Naive thymus-derived CD4-positive, alpha-beta T cell (primary cell): ENCODE measurements at regions not wholly inside any gene's neighbourhood (a gene's known extent, or its start where the extent isn't known, plus 50 kb on each side); places are given as distances from the start of the nearest gene placed in this dataset.

Experiments used
- ATAC-seq: fragments of 150-1000 bp; cut with Tn5 transposase; 2 replicates; pipeline ENCODE4 v1.10.0; 2021; ENCODE audit warnings: mild to moderate bottlenecking, moderate library complexity
- CTCF ChIA-PET: fragments of 350-600 bp; sonication (Branson Sonifier 250); formaldehyde crosslinking; loops from one replicate; lab custom pipeline; 2021; ENCODE audit warnings: antibody characterized with exemption; lab: Charles Lee
- POLR2A ChIA-PET: fragments of 350-600 bp; sonication (Branson Sonifier 250); formaldehyde crosslinking; loops from one replicate; lab custom pipeline; 2021; ENCODE audit warnings: antibody characterized with exemption, inconsistent platforms; lab: Charles Lee
- DNase-seq, 9 donors: peaks; one replicate each; pipeline versions ENCODE4 v3.0.0 to v3.0.0-alpha.2; 2020 to 2022; ENCODE audit warnings: mixed read lengths in 1 of 9
- H3K27ac ChIP-seq: one replicate; pipeline ENCODE4 v1.7.0; 2013; ENCODE audit warnings: mild to moderate bottlenecking, low read depth, low read length, moderate library complexity
- H3K27me3 ChIP-seq, 2 donors: one replicate each; pipeline ENCODE4 v1.7.0; 2013; ENCODE audit warnings: low read length in 2 of 2, mild to moderate bottlenecking in 2 of 2, moderate library complexity in 2 of 2; ENCODE audit not compliant: control insufficient read depth in 2 of 2, insufficient read depth in 2 of 2
- H3K36me3 ChIP-seq, 3 experiments: 1 replicate in 2 of 3; 2 replicates in 1 of 3; pipeline ENCODE4 v1.7.0; 2013; ENCODE audit warnings: low read length in 3 of 3, mild to moderate bottlenecking in 3 of 3, moderate library complexity in 1 of 3; ENCODE audit not compliant: insufficient read depth in 3 of 3, control insufficient read depth in 2 of 3
- H3K4me1 ChIP-seq, 2 donors: one replicate each; pipeline ENCODE4 v1.7.0; 2013; ENCODE audit warnings: low read length in 2 of 2, mild to moderate bottlenecking in 2 of 2, moderate library complexity in 1 of 2; ENCODE audit not compliant: control insufficient read depth in 2 of 2, insufficient read depth in 2 of 2
- H3K4me3 ChIP-seq: 2 replicates; pipeline ENCODE4 v1.7.0; 2013; ENCODE audit warnings: mild to moderate bottlenecking, low read length
- H3K9me3 ChIP-seq, 3 experiments: 1 replicate in 2 of 3; 2 replicates in 1 of 3; pipeline ENCODE4 v1.7.0; 2013; ENCODE audit warnings: low read length in 3 of 3; ENCODE audit not compliant: control insufficient read depth in 2 of 3
- H3K27ac Mint-ChIP-seq, 9 donors: one replicate each; pipeline ENCODE4 v1.8.0; 2020 to 2022; ENCODE audit warnings: mixed read lengths in 9 of 9, mild to moderate bottlenecking in 8 of 9, moderate library complexity in 5 of 9, inconsistent platforms in 2 of 9
- H3K27me3 Mint-ChIP-seq, 5 donors: one replicate each; pipeline ENCODE4 v1.8.0; 2021 to 2022; ENCODE audit warnings: mixed read lengths in 5 of 5, mild to moderate bottlenecking in 1 of 5
- H3K36me3 Mint-ChIP-seq, 5 donors: one replicate each; pipeline ENCODE4 v1.8.0; 2020 to 2022; ENCODE audit warnings: mixed read lengths in 5 of 5, mild to moderate bottlenecking in 3 of 5, inconsistent platforms in 1 of 5
- H3K4me1 Mint-ChIP-seq, 7 donors: one replicate each; pipeline ENCODE4 v1.8.0; 2020 to 2022; ENCODE audit warnings: mixed read lengths in 7 of 7, mild to moderate bottlenecking in 3 of 7, inconsistent platforms in 1 of 7
- H3K4me3 Mint-ChIP-seq, 10 donors: one replicate each; pipeline ENCODE4 v1.8.0; 2020 to 2022; ENCODE audit warnings: mild to moderate bottlenecking in 10 of 10, mixed read lengths in 10 of 10, moderate library complexity in 6 of 10, inconsistent platforms in 2 of 10
- H3K9me3 Mint-ChIP-seq, 11 donors: one replicate each; pipeline ENCODE4 v1.8.0; 2020 to 2022; ENCODE audit warnings: mixed read lengths in 11 of 11, mild to moderate bottlenecking in 4 of 11, inconsistent platforms in 1 of 11, moderate library complexity in 1 of 11
- intact Hi-C, 2 donors: fragments of 100-400 bp; cut with micrococcal nuclease; formaldehyde crosslinking; loops; one replicate each; pipeline ENCODE4 v1.15.1; 2023

DNA sequence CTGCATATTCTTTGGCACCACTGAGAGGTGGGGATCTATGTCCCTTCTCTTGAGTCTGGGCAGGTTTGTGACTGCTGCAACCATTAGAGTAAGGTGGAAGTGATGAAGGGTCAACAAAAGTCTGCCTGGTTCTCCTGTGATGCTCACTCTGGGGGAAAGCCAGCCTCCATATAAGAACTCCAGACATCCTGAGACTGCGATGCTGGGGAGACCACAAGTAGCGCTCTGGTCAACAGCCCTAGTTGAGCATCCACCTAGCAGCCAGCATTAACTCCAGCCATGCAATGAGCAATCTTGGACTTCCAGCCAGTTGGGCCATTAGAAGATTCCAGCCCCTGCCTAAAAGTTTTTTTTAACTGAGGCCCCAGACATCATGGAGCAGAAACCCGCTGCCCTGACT is 62.8 kb downstream of the SCN11A start:
- no peak overlapping the region for H3K27ac ChIP-seq
- ChIA-PET POLR2A (no interaction called here), CTCF (interaction anchor here (0.8 kb wide), 1 partner anchor 11 kb away, joined by 3 read pairs; no protein-coding TSS in a partner anchor)
- Mint-ChIP-seq H3K4me3 (no peak overlapping the region), H3K9me3 (peaks cover 0 to 2% (median 0%) of the 10 kb centered on the region in 11 donors), H3K27me3 (peaks cover 0 to 19% (median 15%) of the 10 kb centered on the region in 5 donors), H3K36me3 (no peaks in the 10 kb centered on the region), H3K4me1 (no peaks in the 10 kb centered on the region), H3K27ac (no peak overlapping the region)
- H3K4me3 ChIP-seq: no peak overlapping the region
- no peaks in the 10 kb centered on the region for H3K36me3 ChIP-seq
- no peaks in the 10 kb centered on the region for H3K9me3 ChIP-seq
- H3K4me1 ChIP-seq: no peaks in the 10 kb centered on the region
- intact Hi-C loops: no loop called here
- H3K27me3 ChIP-seq: no peaks in the 10 kb centered on the region
- DNase-seq: no peak
- ATAC-seq: no peak

- H3K27me3 ChIP-seq: no peaks in the 10 kb centered on the region
- DNase-seq: no peak
- Mint-ChIP-seq H3K27me3 (peaks cover 0 to 13% (median 9%) of the 10 kb centered on the region in 5 donors), H3K4me3 (no peak overlapping the region), H3K36me3 (no peaks in the 10 kb centered on the region), H3K27ac (no peak overlapping the region), H3K4me1 (no peaks in the 10 kb centered on the region), H3K9me3 (peaks cover 0 to 2% (median 0%) of the 10 kb centered on the region in 11 donors)
- ATAC-seq: no peak
- no peak overlapping the region for H3K27ac ChIP-seq
- H3K4me1 ChIP-seq: no peaks in the 10 kb centered on the region
- intact Hi-C loops: no loop called here
- POLR2A ChIA-PET: no interaction called here
- H3K9me3 ChIP-seq: no peaks in the 10 kb centered on the region
- CTCF ChIA-PET: interaction anchor here (0.9 kb wide), 1 partner anchor 15 kb away, joined by 4 read pairs; no protein-coding TSS in a partner anchor
- no peak overlapping the region for H3K4me3 ChIP-seq
- no peaks in the 10 kb centered on the region for H3K36me3 ChIP-seq
Observed at GRCh38 chr3:38987456-38987855, 64.3 kb downstream of the SCN11A start.

GRCh38 chr3:38986901-38987300 is 64.8 kb downstream of the SCN11A start:
- DNase-seq: no peak
- H3K27ac Mint-ChIP-seq: no peak overlapping the region
- CTCF ChIA-PET: interaction anchor here (0.6 to 0.9 kb wide), 2 partner anchors 15 to 506 kb away, joined by 3 to 4 read pairs; no protein-coding TSS in a partner anchor

DNA sequence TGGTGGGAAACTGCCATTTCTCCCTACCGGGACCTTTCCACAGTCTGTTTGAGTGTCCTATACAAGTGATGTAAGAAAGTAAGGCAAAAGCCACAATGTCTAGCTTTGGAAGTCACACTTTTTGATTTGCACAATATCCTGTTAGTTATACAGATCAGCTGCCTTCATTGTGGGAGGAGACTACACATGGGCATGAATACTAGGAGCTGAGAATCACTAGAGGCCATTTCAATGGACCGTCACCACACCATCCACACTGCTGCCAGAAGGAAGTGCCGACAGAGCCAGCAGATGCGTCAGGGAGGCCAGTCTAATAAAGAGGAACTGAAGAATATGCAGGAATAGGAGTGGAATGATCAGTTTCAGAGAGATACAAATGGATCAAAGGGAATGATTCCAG is 65.8 kb downstream of the SCN11A start:
- no peaks in the 10 kb centered on the region for H3K4me1 ChIP-seq
- H3K9me3 ChIP-seq: no peaks in the 10 kb centered on the region
- POLR2A ChIA-PET: no interaction called here
- ATAC-seq (peak; percentile 34), DNase-seq (no peak)
- H3K4me3 Mint-ChIP-seq: no peak overlapping the region
- peaks cover 0 to 2% (median 0%) of the 10 kb centered on the region in 11 donors for H3K9me3 Mint-ChIP-seq
- H3K36me3 Mint-ChIP-seq: no peaks in the 10 kb centered on the region
- no peak overlapping the region for H3K4me3 ChIP-seq
- CTCF ChIA-PET: interaction anchor here (0.6 kb wide), 1 partner anchor 505 kb away, joined by 3 read pairs; no protein-coding TSS in a partner anchor
- H3K27ac ChIP-seq: no peak overlapping the region
- H3K4me1 Mint-ChIP-seq: no peaks in the 10 kb centered on the region
- peaks cover 0 to 18% (median 6%) of the 10 kb centered on the region in 5 donors for H3K27me3 Mint-ChIP-seq
- no peaks in the 10 kb centered on the region for H3K36me3 ChIP-seq
- H3K27ac Mint-ChIP-seq: no peak overlapping the region
- intact Hi-C loops: no loop called here
- H3K27me3 ChIP-seq: no peaks in the 10 kb centered on the region

More at GRCh38 chr3:38986901-38987300, 64.8 kb downstream of the SCN11A start:
- Mint-ChIP-seq H3K4me1 (no peaks in the 10 kb centered on the region), H3K27me3 (peaks cover 0 to 14% (median 6%) of the 10 kb centered on the region in 5 donors), H3K4me3 (no peak overlapping the region), H3K36me3 (no peaks in the 10 kb centered on the region), H3K9me3 (peaks cover 0 to 2% (median 0%) of the 10 kb centered on the region in 11 donors)
- Histone ChIP-seq H3K27ac (no peak overlapping the region), H3K27me3 (no peaks in the 10 kb centered on the region), H3K9me3 (no peaks in the 10 kb centered on the region), H3K36me3 (no peaks in the 10 kb centered on the region), H3K4me1 (no peaks in the 10 kb centered on the region), H3K4me3 (no peak overlapping the region)
- intact Hi-C loops: no loop called here
- no peak for ATAC-seq
- POLR2A ChIA-PET: no interaction called here

DNA sequence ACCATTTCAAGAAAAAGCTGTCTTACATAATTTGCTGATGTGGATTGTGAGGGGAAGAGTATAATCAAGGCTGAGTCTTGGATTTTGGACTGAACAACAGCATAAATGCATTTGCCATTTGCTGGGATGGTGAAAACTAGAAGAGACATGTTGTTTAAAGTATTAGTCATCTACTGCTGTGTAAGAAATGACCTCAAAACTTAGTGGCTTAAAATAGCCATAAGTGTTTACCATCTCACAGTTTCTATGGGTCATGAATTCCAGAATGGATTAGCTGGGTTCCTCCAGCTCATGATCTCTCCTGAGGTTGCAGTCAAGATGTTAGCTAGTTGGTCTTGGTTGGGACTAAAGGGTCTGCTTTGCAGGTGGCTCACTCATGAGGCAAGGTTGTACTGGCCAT is 66.2 kb downstream of the SCN11A start:
- ATAC-seq (no peak), DNase-seq (no peak)
- Histone ChIP-seq H3K4me3 (no peak overlapping the region), H3K27me3 (no peaks in the 10 kb centered on the region), H3K4me1 (no peaks in the 10 kb centered on the region), H3K36me3 (no peaks in the 10 kb centered on the region), H3K9me3 (no peaks in the 10 kb centered on the region), H3K27ac (no peak overlapping the region)
- ChIA-PET POLR2A (no interaction called here), CTCF (no interaction called here)
- Mint-ChIP-seq H3K4me3 (no peak overlapping the region), H3K9me3 (peaks cover 0 to 2% (median 0%) of the 10 kb centered on the region in 11 donors), H3K4me1 (no peaks in the 10 kb centered on the region), H3K36me3 (no peaks in the 10 kb centered on the region), H3K27me3 (peaks cover 0 to 19% (median 7%) of the 10 kb centered on the region in 5 donors), H3K27ac (no peak overlapping the region)
- intact Hi-C loops: no loop called here

- Mint-ChIP-seq H3K27ac (no peak overlapping the region), H3K4me1 (no peaks in the 10 kb centered on the region), H3K36me3 (no peaks in the 10 kb centered on the region), H3K9me3 (peaks cover 0 to 2% (median 0%) of the 10 kb centered on the region in 11 donors), H3K4me3 (no peak overlapping the region), H3K27me3 (peaks cover 0 to 26% (median 5%) of the 10 kb centered on the region in 5 donors)
- intact Hi-C loops: no loop called here
- DNase-seq (no peak), ATAC-seq (no peak)
- Histone ChIP-seq H3K4me1 (no peaks in the 10 kb centered on the region), H3K27me3 (no peaks in the 10 kb centered on the region), H3K4me3 (no peak overlapping the region), H3K36me3 (no peaks in the 10 kb centered on the region), H3K9me3 (no peaks in the 10 kb centered on the region), H3K27ac (no peak overlapping the region)
- CTCF ChIA-PET: no interaction called here
- POLR2A ChIA-PET: no interaction called here
Observed at GRCh38 chr3:38984731-38985130, 67.0 kb downstream of the SCN11A start.

GRCh38 chr3:38984110-38984509 is 67.6 kb downstream of the SCN11A start:
- H3K27ac Mint-ChIP-seq: no peak overlapping the region
- CTCF ChIA-PET: no interaction called here
- no peak overlapping the region for H3K4me3 ChIP-seq

More at GRCh38 chr3:38984110-38984509, 67.6 kb downstream of the SCN11A start:
- no peaks in the 10 kb centered on the region for H3K36me3 ChIP-seq
- Mint-ChIP-seq H3K36me3 (no peaks in the 10 kb centered on the region), H3K9me3 (peaks cover 0 to 2% (median 0%) of the 10 kb centered on the region in 11 donors), H3K27me3 (peaks cover 0 to 30% (median 5%) of the 10 kb centered on the region in 5 donors), H3K4me3 (no peak overlapping the region), H3K4me1 (no peaks in the 10 kb centered on the region)
- no peaks in the 10 kb centered on the region for H3K4me1 ChIP-seq
- no peaks in the 10 kb centered on the region for H3K9me3 ChIP-seq
- no peak for DNase-seq
- no peaks in the 10 kb centered on the region for H3K27me3 ChIP-seq
- ATAC-seq: no peak
- no peak overlapping the region for H3K27ac ChIP-seq
- intact Hi-C loops: no loop called here
- POLR2A ChIA-PET: no interaction called here
